Stimulated activated CD8-positive, alpha-beta memory T cell treated with anti-CD3 and anti-CD28 coated beads, Interleukin-4, amount 100 ng/mL, for 24 hours (primary cell): ENCODE measurements at regions not wholly inside any gene's neighbourhood (a gene's known extent, or its start where the extent isn't known, plus 50 kb on each side); places are given as distances from the start of the nearest gene placed in this dataset.
"Not testable (repeated sequence)": the region's sequence is repeated elsewhere in the genome, so short reads cannot be mapped to it uniquely, and the experiment has no call there.

Experiments used
- DNase-seq: peaks from one replicate; pipeline ENCODE4 v3.0.0-alpha.2; 2020; ENCODE audit warnings: low read depth

DNA sequence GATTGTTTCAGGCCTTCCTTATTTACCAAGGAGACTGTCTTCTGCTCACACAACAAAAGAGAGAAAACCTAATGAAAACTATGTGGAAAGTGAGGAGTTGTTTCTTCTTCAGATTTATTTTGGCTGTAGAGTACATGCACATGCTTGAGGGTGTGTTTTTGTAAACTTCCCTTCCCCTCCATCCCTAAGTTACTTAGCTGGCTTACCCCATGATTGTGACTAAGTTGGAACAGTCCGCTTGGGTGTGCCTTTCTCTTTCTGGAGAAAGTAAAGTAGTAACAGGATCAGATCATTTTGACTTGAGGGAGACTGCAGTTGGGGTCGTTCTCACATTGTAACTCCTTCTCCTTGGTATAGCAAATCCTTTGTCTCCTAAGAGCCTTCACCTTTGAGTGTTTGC, 155.9 kb downstream of the RTL9 start:
- no peak for DNase-seq

DNA sequence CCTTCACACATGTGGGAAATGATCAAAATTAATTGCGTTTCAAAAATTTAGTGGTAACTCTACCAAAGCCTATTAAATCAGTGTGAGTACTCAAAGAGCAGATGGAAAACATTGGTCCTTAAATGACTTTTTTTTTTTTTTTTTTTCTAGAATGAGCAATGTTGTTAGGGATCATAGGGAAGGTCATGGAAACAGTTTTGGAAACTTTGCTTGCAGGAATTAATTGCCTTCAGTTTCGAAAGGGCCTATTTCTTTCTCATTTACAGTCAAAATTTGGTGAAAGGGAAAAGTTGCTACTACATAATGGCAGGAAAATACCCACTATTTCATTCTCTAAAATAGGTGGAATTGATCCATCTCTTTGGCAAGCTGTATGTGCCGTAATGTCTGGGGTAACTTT, 160.9 kb downstream of the RTL9 start:
- DNase-seq, result no peak

DNA sequence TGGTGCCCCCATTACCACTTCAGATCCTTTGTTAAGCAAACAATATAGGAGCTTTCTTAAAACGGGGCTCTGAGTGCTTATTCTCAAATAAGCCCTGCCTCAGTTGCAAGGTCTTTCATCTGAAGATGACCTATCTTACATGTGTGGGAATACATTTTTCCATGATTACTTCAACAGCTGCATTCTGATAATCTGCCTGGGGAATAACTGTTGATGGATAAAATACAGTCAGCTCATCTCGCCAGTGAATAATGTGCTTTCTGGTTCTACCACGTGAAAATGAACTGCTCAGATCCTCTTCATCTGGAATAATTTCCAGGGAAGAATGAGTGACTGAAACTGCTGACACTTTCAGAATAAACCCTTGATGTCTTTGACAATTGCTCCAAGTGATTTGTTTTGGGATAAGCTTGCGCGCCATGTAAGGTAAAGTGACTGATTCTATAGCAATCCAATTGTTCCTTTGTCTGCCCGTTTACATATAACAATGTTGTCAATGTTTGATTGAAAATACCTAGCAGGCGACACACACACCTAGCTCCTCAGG, 161.3 kb downstream of the RTL9 start:
- DNase-seq, result no peak

DNA sequence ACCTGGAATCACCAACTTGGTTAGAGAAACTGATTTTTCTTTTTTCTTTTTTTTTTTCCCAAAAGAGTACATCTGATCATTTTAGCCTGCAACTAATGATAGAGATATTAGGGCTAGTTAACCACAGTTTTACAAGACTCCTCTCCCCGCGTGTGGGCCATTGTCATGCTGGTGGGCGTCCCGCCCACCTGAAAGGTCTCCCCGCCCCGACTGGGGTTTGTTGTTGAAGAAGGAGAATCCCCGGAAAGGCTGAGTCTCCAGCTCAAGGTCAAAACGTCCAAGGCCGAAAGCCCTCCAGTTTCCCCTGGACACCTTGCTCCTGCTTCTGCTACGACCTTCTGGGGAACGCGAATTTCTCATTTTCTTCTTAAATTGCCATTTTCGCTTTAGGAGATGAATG, 162.0 kb downstream of the RTL9 start:
- not testable (repeated sequence) for DNase-seq

DNA sequence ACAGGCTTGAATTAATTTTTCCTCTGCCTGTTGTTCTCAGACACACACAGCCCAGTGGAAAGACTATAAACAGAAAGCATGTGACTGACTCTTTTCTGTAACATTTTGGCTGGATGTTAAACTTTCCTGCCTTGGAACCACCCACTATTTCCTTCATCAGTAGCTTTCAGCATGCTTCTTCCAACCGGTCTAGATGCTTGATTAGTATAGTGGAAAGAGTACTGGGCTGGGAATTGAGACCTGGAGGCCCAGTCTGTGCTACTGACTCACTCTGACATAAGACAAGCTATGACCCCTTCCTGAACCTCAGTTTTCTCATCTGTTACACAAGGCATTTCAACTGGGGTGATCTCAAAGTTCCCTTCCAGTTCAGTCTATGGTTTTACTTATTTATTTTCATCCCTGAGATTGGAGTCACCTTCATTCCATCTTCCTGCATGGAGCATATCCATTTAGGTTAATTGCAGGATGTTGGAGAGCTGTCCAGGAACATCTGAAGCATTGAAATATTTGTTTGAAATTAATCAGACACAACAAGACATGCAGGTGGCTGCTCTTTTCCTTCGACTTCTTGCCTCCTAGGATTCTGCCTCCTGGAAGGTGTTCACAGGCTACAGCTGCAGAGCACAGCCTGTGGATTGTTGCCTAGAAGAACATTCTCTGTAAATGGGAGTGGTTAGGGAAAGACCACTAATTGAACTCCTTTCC, 173.4 kb downstream of the RTL9 start:
- DNase-seq, result no peak

DNA sequence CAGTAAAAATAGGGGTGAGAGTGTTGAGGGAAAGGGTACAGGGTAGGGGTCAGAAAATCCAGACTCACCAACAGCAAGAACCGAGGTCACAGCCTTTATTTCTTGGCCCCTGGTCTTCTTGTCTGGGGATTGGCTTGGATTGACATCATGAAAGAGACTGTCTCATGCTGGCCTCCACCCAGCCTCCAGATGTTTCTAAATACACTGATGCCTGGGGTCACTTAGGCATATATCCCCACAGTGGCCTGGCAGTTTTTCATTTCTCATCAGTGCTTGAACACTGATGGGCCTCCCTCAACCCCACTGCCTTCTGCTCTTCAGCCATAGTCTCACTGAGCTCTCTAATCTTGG, 173.9 kb downstream of the RTL9 start:
- no peak for DNase-seq

DNA sequence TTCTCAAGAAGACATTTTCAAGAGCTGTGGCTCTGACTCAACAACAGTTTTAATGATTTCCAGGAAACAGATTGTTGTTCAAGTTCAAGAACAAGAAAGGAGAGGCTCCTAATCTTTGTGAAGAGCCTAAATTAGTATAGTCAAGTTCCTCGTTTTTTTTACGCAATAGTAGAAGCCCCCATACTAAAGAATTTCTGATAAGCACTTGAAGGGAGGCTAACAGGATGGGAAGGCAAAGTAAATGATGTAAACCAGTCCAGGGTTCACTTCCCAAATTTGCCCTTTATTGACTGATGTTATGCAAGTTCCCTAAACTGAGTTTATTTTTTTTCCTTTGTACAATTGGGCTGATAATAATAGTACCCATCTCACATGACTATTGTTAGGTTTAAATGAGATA, 178.2 kb downstream of the RTL9 start:
- no peak for DNase-seq

DNA sequence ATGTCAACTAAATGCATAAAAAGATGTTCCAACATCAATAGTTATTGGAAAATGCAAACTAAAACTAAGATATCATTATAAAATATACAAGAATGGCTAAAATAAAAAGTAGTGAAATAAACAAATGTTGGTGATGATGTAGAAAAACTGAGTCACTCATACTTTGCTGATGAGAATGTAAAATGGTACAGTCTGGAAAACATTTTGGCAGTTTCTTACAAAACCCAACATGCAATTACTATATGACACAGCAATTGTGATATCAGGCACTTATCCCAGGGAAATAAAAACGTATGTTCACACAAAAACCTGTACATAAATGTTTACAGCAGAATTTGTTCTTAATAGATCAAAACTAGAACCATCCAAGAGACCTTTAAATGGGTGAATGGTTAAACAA, 182.6 kb downstream of the RTL9 start:
- DNase-seq, result no peak

DNA sequence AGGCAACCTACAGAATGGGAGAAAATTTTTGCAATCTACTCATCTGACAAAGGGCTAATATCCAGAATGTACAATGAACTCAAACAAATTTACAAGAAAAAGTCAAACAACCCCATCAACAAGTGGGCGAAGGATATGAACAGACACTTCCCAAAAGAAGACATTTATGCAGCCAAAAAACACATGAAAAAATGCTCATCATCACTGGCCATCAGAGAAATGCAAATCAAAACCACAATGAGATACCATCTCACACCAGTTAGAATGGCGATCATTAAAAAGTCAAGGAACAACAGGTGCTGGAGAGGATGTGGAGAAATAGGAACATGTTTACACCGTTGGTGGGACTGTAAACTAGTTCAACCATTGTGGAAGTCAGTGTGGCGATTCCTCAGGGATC, 192.2 kb downstream of the RTL9 start:
- DNase-seq, result not testable (repeated sequence)

DNA sequence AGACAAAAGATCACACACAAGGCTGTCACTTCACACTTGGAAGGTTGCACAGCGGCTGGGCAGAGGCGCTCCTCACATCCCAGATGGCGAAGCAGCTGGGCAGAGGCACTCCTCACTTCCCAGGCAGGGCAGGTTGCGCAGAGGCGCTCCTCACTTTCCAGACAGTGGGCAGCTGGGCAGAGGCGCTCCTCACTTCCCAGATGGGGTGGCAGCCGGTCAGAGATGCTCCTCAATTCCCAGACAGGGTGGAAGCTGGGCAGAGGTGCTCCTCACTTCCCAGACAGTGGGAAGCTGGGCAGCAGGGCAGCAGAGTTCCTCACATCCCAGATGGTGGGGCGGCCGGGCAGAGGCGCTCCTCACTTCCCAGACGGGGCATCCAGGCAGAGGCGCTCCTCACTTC, 199.2 kb downstream of the RTL9 start:
- DNase-seq, result no peak

DNA sequence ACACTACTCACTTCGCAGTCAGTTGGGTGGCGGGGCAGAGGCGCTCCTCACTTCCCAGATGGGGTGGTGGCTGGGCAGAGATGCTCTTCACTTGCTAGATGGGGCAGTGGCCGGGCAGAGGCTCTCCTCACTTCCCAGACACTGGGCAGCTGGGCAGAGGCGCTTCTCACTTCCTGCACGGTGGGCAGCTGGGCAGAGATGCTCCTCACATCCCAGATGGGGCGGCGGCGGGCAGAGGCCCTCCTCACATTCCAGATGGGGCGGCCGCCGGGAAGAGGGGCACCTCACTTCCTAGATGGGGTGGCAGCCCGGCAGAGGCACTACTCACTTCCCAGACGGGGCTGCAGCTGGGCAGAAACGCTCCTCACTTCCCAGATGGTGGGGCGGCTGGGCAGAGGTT, 199.8 kb downstream of the RTL9 start:
- DNase-seq, result no peak

DNA sequence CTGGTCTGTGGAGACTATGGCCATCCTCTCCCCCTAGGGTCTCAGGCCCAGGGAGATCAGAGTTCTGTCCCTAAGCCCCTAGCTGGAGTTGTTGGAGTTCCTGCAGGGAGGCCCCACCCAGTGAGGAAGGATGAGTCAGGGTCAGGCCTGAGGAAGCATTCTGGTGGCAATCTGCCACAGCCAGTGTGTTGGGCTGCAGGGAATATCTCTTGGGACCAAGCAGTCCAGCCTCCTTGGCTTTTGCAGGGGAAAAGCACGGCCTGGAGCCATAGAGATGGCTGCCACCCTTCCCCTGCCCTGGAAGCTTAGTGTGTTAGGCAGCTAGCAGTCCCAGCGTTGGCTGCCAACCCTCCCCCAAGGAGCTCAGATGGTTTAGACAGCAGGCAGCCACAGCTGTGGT, 202.4 kb downstream of the RTL9 start:
- no peak for DNase-seq

DNA sequence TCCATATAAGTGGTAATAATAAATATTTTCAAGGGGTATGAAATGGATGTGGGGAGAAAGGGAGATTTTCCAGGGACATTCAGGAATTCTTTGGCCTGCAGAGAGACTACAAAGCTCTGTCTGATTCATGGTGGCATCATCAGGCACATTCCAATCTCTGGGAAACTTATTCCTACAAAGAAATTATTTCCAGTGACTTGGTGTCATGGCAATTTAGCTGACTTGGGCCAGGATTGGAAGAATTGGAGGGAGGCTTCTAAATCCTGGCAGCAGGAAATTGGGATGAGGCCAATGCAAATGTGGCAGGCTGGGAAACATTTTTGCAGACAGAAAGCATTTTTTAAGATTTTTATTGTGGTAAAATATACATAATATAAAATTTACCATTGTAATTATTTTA, 204.6 kb downstream of the RTL9 start:
- DNase-seq, result no peak

DNA sequence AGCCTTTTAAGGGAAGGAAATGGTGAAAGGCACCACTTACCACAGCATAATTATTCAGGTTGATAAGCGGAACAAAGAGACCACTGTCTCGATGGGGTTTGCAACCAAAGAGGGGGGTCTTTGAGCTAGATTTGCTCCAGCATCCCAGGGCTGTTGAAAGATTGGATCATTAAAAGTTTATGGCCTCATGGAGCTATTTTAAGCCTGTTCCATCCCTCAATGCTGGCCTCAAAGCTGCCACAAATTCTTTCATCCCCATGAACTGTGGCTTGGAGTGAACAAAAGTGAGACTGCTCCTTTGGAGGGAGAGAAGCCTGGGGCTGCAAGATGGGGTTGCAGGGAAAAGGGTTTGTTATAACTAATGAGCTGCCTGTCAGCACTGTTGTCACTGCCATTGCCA, 209.8 kb downstream of the RTL9 start:
- no peak for DNase-seq

DNA sequence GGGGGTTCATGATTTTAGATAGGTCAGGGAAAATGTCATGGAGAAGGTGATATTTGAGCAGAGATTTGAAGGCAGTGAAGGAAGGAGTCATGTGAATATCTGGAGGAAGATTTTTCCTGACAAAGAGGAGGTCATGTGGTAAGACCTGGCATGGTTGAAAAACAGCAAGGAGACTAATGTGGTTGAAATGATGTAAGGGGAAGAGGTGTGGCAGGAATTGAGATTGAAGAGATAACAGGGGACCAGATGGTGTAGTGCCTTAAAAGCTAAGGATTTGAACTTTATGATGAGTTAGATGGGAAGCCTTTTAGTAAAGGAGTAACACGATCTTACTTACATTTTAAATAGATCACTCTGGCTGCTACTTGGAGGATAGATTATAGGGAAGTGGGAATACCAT, 210.9 kb downstream of the RTL9 start:
- no peak for DNase-seq

DNA sequence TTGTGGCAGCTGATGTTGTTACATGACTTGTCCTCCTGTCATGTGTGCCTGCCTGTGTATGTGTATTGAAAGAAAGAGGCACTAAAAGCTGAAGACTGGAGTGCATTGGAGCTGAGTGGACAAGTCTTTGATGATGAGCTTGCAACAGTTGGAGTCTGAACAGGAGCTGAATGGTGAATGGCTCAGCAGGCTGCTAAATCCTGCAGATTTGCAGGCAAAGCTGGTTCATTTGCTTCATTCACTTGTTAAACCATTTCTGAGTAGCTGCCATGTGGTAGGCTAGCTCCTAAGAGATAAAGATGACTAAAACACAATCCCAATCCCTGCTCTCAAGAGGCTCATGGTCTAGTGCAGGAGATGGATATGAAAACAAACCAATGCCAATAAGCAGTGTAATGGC, 217.3 kb downstream of the CHRDL1 start:
- no peak for DNase-seq

DNA sequence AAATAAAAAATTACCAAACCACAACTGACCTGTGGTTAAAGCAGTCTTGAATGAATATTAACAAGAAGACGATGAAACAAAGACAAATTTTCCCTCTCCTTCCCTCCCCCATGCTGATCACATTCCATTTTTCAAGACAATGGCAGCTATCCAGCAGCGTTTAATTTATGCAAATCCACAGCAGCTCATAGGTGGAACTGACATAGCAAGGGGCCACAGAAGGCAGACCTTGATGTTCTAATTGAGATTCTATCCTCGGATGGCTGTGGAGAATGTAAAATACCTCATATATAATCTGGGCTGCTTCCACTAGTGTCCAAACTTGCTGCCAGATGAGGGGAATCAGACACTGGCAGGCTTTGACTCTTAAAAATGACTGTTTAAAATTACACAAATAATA, 211.5 kb downstream of the CHRDL1 start:
- DNase-seq, result no peak

DNA sequence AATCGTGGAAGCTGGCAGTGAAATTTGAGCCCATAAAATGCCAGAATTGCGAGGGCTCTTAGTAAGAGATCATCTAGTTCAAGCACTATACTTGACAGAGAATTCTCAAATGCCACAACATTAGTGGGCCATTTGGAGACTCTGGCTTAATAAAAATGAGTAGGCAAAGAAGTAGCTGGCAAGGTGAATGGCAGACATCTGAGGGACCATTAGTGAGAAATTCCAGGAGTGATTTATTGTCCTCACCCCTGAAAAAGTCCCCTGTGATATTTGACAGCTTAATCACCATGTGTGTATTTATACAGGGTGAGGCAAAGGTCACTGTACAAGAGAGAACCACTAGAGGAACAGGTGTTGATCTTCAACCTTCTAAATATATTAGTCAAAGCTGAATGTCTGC, 207.5 kb downstream of the CHRDL1 start:
- DNase-seq, result no peak

DNA sequence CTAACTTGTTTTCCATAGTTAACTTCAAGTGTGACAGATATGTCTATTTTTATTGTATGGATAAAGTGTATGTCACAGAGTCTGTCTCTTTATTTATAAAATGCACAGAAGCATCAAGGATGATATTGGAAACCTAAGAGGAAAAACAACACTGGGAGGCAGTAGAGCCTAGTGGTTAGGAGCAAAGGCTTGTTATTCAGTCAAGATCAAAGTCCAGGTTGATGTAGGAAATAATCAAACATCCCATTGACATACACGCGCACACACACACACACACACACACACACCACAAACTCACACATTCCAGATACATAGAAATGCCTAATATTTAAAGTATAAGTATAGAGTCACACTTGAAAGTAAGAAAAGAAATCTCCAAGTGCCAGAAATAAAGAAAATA, 206.8 kb downstream of the CHRDL1 start:
- no peak for DNase-seq

DNA sequence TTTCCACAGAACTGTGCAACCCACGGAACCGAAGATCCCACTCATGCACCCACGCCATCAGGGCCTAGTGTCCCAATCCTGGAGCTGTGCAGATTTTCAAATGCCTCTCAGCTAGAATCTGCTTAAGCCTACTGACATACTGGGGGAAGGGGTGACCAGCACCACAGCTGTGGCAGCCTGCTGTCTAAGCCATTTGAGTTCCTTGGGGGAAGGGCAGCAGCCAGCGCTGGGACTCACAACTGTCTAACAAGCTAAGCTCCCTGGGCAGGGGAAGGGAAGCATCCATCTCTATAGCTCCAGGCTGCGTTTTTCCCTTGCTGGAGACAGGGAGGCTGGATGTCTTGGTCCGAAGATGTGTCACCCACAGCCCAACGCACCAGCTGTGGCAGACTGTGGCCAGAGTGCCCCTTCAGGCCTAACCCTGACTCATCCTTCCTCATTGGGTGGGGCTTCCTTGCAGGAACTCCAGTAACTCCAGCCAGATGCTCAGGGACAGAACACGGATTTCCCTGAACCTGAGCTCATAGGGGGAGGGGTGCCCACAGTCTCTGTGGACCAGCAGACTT, 194.8 kb downstream of the CHRDL1 start:
- no peak for DNase-seq

DNA sequence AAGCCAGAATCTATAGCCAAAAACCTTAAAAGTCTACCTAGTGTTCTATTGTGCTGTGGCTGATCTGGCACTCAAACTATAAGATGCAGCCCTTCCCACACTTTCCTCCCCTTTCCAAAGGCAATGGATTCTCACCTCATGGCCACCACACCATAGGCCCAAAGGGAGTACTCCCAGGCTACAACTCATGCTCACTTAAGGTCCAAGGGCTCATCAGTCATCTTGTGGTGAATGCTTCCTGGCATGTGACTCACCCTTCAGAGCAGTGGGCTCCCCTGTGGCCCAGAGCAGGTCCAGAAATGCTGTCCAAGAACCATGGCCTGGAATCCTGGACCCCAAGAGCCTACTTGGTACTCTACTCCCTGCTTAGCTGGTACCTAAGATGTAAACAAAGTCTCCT, 181.0 kb downstream of the CHRDL1 start:
- no peak for DNase-seq
